Upper lobe of left lung (tissue), 6 donors: ENCODE measurements at regions not wholly inside any gene's neighbourhood (a gene's known extent, or its start where the extent isn't known, plus 50 kb on each side); places are given as distances from the start of the nearest gene placed in this dataset.
A peak's percentile ranks its signal among the peaks of the same experiment; 100 is the strongest.

Source experiments
- ATAC-seq, 2 donors: fragments of 200-7000 bp; cut with Tn5 transposase; one replicate each; pipeline ENCODE4 v1.9.1; 2022; ENCODE audit warnings: mild to moderate bottlenecking in 2 of 2, moderate library complexity in 2 of 2; ENCODE audit not compliant: low FRiP score in 2 of 2
- DNase-seq, 2 donors: peaks; one replicate each; pipeline ENCODE4 v3.0.0-alpha.2; 2019 to 2020
- H3K27ac ChIP-seq, 4 donors: fragments of 200-600 bp; sonication (generic); one replicate each; pipeline ENCODE4 v1.5.1; 2016 to 2019
- H3K27me3 ChIP-seq, 4 donors: fragments of 200-600 bp; sonication (generic); one replicate each; pipeline ENCODE4 v1.5.1; 2017 to 2019
- H3K36me3 ChIP-seq, 4 donors: fragments of 200-600 bp; sonication (generic); one replicate each; pipeline ENCODE4 v1.5.1; 2016 to 2019
- H3K4me1 ChIP-seq, 4 donors: fragments of 200-600 bp; sonication (generic); one replicate each; pipeline ENCODE4 v1.5.1; 2018 to 2019
- H3K4me3 ChIP-seq, 4 donors: fragments of 200-600 bp; sonication (generic); one replicate each; pipeline ENCODE4 v1.5.1; 2017 to 2019; ENCODE audit warnings: mild to moderate bottlenecking in 2 of 4, moderate library complexity in 1 of 4
- H3K9me3 ChIP-seq, 4 donors: fragments of 200-600 bp; sonication (generic); one replicate each; pipeline ENCODE4 v1.5.1; 2018 to 2019
- CTCF ChIP-seq, 6 experiments: fragments of 450-650 bp in 4 of 6; fragments of 200-600 bp in 2 of 6; sonication (generic) in 2 of 6; IDR thresholded peaks; one replicate each; pipeline ENCODE4 v1.5.1; 2016 to 2019; ENCODE audit warnings: antibody characterized with exemption in 6 of 6
- EP300 ChIP-seq, 4 donors: sonication (generic); formaldehyde crosslinking; IDR thresholded peaks; one replicate each; pipeline ENCODE4 v1.5.1; 2017; ENCODE audit warnings: antibody characterized with exemption in 4 of 4, control low read depth in 2 of 4
- POLR2A ChIP-seq, 4 donors: fragments of 450-650 bp; IDR thresholded peaks; one replicate each; pipeline ENCODE4 v1.5.1; 2016 to 2017; ENCODE audit warnings: antibody characterized with exemption in 4 of 4, mild to moderate bottlenecking in 2 of 4
- POLR2AphosphoS5 ChIP-seq, 2 donors: sonication (generic); formaldehyde crosslinking; IDR thresholded peaks; one replicate each; pipeline ENCODE4 v1.5.1; 2017; ENCODE audit warnings: antibody characterized with exemption in 2 of 2
- WGBS, 2 donors: methylation state at CpG; one replicate each; pipeline ENCODE4 v1.1.5; 2017 to 2018; 5-methylcytosine and 5-hydroxymethylcytosine counted together
- donor health status: DM: no; HTN: no; CAD: no; lungs with moderate emphysema.
- donor health status: DM: no; HTN: yes; CAD: no; lungs with severe emphysema.

- Histone ChIP-seq H3K9me3 (no peaks in the 10 kb centered on the region), H3K4me1 (peaks cover 0 to 3% (median 0%) of the 10 kb centered on the region in 4 donors), H3K36me3 (no peaks in the 10 kb centered on the region), H3K27me3 (no peaks in the 10 kb centered on the region), H3K4me3 (no peak overlapping the region), H3K27ac (no peak overlapping the region)
- TF ChIP-seq EP300 (IDR thresholded peaks at IDR 0.05), result no peak
- no peak for TF ChIP-seq CTCF (IDR thresholded peaks at IDR 0.05)
- no peak for TF ChIP-seq POLR2AphosphoS5 (IDR thresholded peaks at IDR 0.05)
- TF ChIP-seq POLR2A (IDR thresholded peaks at IDR 0.05), result no peak
- DNase-seq, result no peak
- no peak for ATAC-seq
- 75 to 84% methylated on average over 3 of the region's 3 CpGs for WGBS, 2 donors
Observed at GRCh38 chr9:75429531-75430475, 341.5 kb downstream of the OSTF1 start.

- ATAC-seq (peak in 1 of 2 donors; percentile 72), DNase-seq (no peak)
- TF ChIP-seq POLR2A (IDR thresholded peaks at IDR 0.05) (no peak), EP300 (IDR thresholded peaks at IDR 0.05) (no peak), CTCF (IDR thresholded peaks at IDR 0.05) (no peak), POLR2AphosphoS5 (IDR thresholded peaks at IDR 0.05) (no peak)
- Histone ChIP-seq H3K27ac (peak overlapping the region; percentile 10 to 79 (median 64)), H3K9me3 (no peaks in the 10 kb centered on the region), H3K4me1 (peaks cover 0 to 3% (median 0%) of the 10 kb centered on the region in 4 donors), H3K4me3 (no peak overlapping the region), H3K27me3 (no peaks in the 10 kb centered on the region), H3K36me3 (no peaks in the 10 kb centered on the region)
Observed at GRCh38 chr9:75431375-75431774, 343.1 kb downstream of the OSTF1 start.

- no peak overlapping the region for H3K4me3 ChIP-seq
- H3K9me3 ChIP-seq, result no peaks in the 10 kb centered on the region
- H3K27me3 ChIP-seq, result no peaks in the 10 kb centered on the region
- WGBS, 2 donors, result 43 to 48% methylated on average over 1 of the region's 1 CpG
- TF ChIP-seq EP300 (IDR thresholded peaks at IDR 0.05) (peak in 2 of 4 donors; percentile 29 to 78), POLR2AphosphoS5 (IDR thresholded peaks at IDR 0.05) (peak; percentile 47 to 51), POLR2A (IDR thresholded peaks at IDR 0.05) (no peak), CTCF (IDR thresholded peaks at IDR 0.05) (no peak)
- peak overlapping the region in 3 of 4 donors; percentile 57 to 79 (median 70) for H3K27ac ChIP-seq
- no peaks in the 10 kb centered on the region for H3K36me3 ChIP-seq
- peaks cover 0 to 3% (median 0%) of the 10 kb centered on the region in 4 donors for H3K4me1 ChIP-seq
- DNase-seq, result no peak
- ATAC-seq, result peak in 1 of 2 donors; percentile 34
Observed at GRCh38 chr9:75432386-75432785, 344.1 kb downstream of the OSTF1 start.

- DNase-seq (no peak), ATAC-seq (peak in 1 of 2 donors; percentile 71)
- no peak overlapping the region for H3K4me3 ChIP-seq
- H3K9me3 ChIP-seq, result no peaks in the 10 kb centered on the region
- TF ChIP-seq CTCF (IDR thresholded peaks at IDR 0.05), result no peak
- TF ChIP-seq EP300 (IDR thresholded peaks at IDR 0.05), result peak in 2 of 4 donors; percentile 86 to 93
- H3K4me1 ChIP-seq, result peaks cover 0 to 3% (median 0%) of the 10 kb centered on the region in 4 donors
- no peaks in the 10 kb centered on the region for H3K36me3 ChIP-seq
- peak overlapping the region in 3 of 4 donors; percentile 57 to 70 (median 65) for H3K27ac ChIP-seq
- no peaks in the 10 kb centered on the region for H3K27me3 ChIP-seq
Observed at GRCh38 chr9:75432888-75433287, 344.6 kb downstream of the OSTF1 start.
